ENCODE measurements at regions not wholly inside any gene's neighbourhood (a gene's known extent, or its start where the extent isn't known, plus 50 kb on each side); places are given as distances from the start of the nearest gene placed in this dataset. TPM values are rescaled to one million over a fixed set of nuclear protein-coding genes. Genes with fewer than 3 reads are reported as not detected.

Small RNAs in the stretch of these regions (small RNA-seq; reads per million reads assigned to genes)
- gene AC016831.3 (not detected), gene RNU6-1010P (not detected)
